HFFc6 (cell line): ENCODE measurements at regions not wholly inside any gene's neighbourhood (a gene's known extent, or its start where the extent isn't known, plus 50 kb on each side); places are given as distances from the start of the nearest gene placed in this dataset.

ENCODE experiments used
- DNase-seq: peaks from one replicate; pipeline ENCODE4 v3.0.0-alpha.2; 2018
- H3K27ac Mint-ChIP-seq: 2 replicates; pipeline ENCODE4 v1.8.0; 2020; ENCODE audit warnings: mild to moderate bottlenecking, mixed read lengths
- H3K27me3 Mint-ChIP-seq: 2 replicates; pipeline ENCODE4 v1.8.0; 2021; ENCODE audit warnings: mild to moderate bottlenecking, moderate library complexity, mixed read lengths; ENCODE audit not compliant: insufficient read depth
- H3K36me3 Mint-ChIP-seq: 2 replicates; pipeline ENCODE4 v1.8.0; 2021; ENCODE audit warnings: low read depth, mixed read lengths
- H3K4me1 Mint-ChIP-seq: 2 replicates; pipeline ENCODE4 v1.8.0; 2020; ENCODE audit warnings: low read depth, mixed read lengths
- H3K4me3 Mint-ChIP-seq: 2 replicates; pipeline ENCODE4 v1.8.0; 2020; ENCODE audit warnings: mild to moderate bottlenecking, moderate library complexity, mixed read lengths
- H3K9me3 Mint-ChIP-seq: 2 replicates; pipeline ENCODE4 v1.8.0; 2020; ENCODE audit warnings: mild to moderate bottlenecking, mixed read lengths
- TF ChIP-seq, protein P1 (sequence below): fragments of 200-600 bp; sonication (generic); IDR thresholded peaks from 2 replicates; pipeline ENCODE4 v1.5.0; 2021; ENCODE audit warnings: antibody characterized with exemption, mild to moderate bottlenecking

- Mint-ChIP-seq H3K4me1 (peaks cover 79% of the 10 kb centered on the region), H3K4me3 (peak overlapping the region; percentile 41), H3K9me3 (no peaks in the 10 kb centered on the region), H3K27me3 (no peaks in the 10 kb centered on the region), H3K36me3 (no peaks in the 10 kb centered on the region), H3K27ac (peak overlapping the region; percentile 97; the same call in 1 of the 2 replicates)
- TF ChIP-seq, protein P1, sequence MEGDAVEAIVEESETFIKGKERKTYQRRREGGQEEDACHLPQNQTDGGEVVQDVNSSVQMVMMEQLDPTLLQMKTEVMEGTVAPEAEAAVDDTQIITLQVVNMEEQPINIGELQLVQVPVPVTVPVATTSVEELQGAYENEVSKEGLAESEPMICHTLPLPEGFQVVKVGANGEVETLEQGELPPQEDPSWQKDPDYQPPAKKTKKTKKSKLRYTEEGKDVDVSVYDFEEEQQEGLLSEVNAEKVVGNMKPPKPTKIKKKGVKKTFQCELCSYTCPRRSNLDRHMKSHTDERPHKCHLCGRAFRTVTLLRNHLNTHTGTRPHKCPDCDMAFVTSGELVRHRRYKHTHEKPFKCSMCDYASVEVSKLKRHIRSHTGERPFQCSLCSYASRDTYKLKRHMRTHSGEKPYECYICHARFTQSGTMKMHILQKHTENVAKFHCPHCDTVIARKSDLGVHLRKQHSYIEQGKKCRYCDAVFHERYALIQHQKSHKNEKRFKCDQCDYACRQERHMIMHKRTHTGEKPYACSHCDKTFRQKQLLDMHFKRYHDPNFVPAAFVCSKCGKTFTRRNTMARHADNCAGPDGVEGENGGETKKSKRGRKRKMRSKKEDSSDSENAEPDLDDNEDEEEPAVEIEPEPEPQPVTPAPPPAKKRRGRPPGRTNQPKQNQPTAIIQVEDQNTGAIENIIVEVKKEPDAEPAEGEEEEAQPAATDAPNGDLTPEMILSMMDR, result no peak
- DNase-seq, result no peak
Measured at GRCh38 chr15:38040615-38041014, 106.2 kb downstream of the TMCO5A start.

- peak; percentile 81 for DNase-seq
Measured at GRCh38 chr15:38041576-38041975, 107.1 kb downstream of the TMCO5A start.

DNA sequence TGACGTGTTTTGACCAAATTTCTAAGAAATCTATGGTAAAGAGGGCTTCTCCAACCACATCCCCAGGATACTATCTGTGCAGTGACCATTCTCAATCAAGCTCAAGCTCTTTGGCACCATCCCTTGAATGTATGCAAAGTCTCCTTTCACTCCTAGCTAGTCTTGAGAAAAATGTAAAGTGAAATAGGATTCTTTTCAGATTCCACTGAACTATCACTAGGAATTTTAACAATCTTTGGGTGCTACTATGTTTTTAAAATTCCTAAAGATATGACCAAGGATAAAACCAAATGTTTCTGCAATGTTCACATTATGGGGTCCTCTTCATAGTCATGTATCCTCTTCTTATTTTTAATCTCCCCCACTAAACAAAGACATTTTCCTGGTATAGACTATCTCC, 107.8 kb downstream of the TMCO5A start:
- peaks cover 79% of the 10 kb centered on the region for H3K4me1 Mint-ChIP-seq
- TF ChIP-seq, protein P1, result no peak
- no peaks in the 10 kb centered on the region for H3K27me3 Mint-ChIP-seq
- no peaks in the 10 kb centered on the region for H3K9me3 Mint-ChIP-seq
- DNase-seq, result no peak
- peak overlapping the region; percentile 63 for H3K27ac Mint-ChIP-seq
- H3K4me3 Mint-ChIP-seq, result peak overlapping the region; percentile 64
- no peaks in the 10 kb centered on the region for H3K36me3 Mint-ChIP-seq

More at GRCh38 chr15:38041576-38041975, 107.1 kb downstream of the TMCO5A start:
- Mint-ChIP-seq H3K4me3 (peak overlapping the region; percentile 64), H3K36me3 (no peaks in the 10 kb centered on the region), H3K27ac (peak overlapping the region; percentile 63), H3K9me3 (no peaks in the 10 kb centered on the region), H3K4me1 (peaks cover 79% of the 10 kb centered on the region), H3K27me3 (no peaks in the 10 kb centered on the region)
- TF ChIP-seq, protein P1, result no peak

GRCh38 chr15:38042707-38043445, 108.4 kb downstream of the TMCO5A start:
- peak overlapping the region; percentile 63 for H3K27ac Mint-ChIP-seq
- TF ChIP-seq, protein P1, result no peak
- H3K36me3 Mint-ChIP-seq, result no peaks in the 10 kb centered on the region
- peak overlapping the region; percentile 1; the same call in 1 of the 2 replicates for H3K4me3 Mint-ChIP-seq
- peaks cover 77% of the 10 kb centered on the region for H3K4me1 Mint-ChIP-seq
- no peaks in the 10 kb centered on the region for H3K9me3 Mint-ChIP-seq
- no peak for DNase-seq
- H3K27me3 Mint-ChIP-seq, result no peaks in the 10 kb centered on the region

- Mint-ChIP-seq H3K4me1 (peaks cover 77% of the 10 kb centered on the region), H3K27me3 (no peaks in the 10 kb centered on the region), H3K27ac (no peak overlapping the region), H3K9me3 (no peaks in the 10 kb centered on the region), H3K36me3 (no peaks in the 10 kb centered on the region), H3K4me3 (no peak overlapping the region)
- TF ChIP-seq, protein P1, result no peak
- no peak for DNase-seq
Measured at GRCh38 chr15:38046257-38047051, 112.0 kb downstream of the TMCO5A start.
